GM23248 (cell line): ENCODE measurements at regions not wholly inside any gene's neighbourhood (a gene's known extent, or its start where the extent isn't known, plus 50 kb on each side); places are given as distances from the start of the nearest gene placed in this dataset.

Experiments used
- EZH2 ChIP-seq: fragments of 200-600 bp; sonication (generic); IDR thresholded peaks from 2 replicates; pipeline ENCODE4 v1.6.1; 2018; ENCODE audit warnings: antibody characterized with exemption, mild to moderate bottlenecking; ENCODE audit not compliant: insufficient read depth, poor library complexity, severe bottlenecking
- EZH2phosphoT487 ChIP-seq: fragments of 200-600 bp; sonication (generic); IDR thresholded peaks from 2 replicates; pipeline ENCODE4 v1.6.1; 2018; ENCODE audit warnings: antibody characterized with exemption, moderate library complexity, mild to moderate bottlenecking, low read depth; ENCODE audit not compliant: insufficient read depth

DNA sequence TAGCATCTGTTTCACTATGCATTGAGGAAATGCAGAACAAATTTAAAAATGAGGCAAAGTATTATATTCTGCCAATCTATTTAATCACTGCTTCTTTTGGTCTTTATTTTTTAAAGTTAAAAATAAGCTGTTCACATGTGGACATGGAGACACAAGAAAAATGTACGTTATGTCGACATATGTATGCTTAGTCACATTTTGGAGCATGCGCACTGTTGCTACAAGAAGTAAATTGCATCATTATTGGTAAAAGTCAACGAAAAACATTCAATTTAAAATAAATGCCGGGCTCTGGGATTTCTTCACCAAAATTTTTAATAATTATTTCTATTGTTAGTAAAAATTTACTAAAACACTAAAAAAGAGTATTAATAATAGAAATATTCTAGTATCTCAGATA is 876.3 kb upstream of the CTNND2 start:
- no peak for TF ChIP-seq EZH2phosphoT487
- no peak for TF ChIP-seq EZH2
